Uterus (tissue), 3 donors: ENCODE measurements at regions not wholly inside any gene's neighbourhood (a gene's known extent, or its start where the extent isn't known, plus 50 kb on each side); places are given as distances from the start of the nearest gene placed in this dataset. TPM values are rescaled to one million over a fixed set of nuclear protein-coding genes. Genes with fewer than 3 reads are reported as not detected.

Source experiments
- DNase-seq, 2 donors: peaks; one replicate each; pipeline ENCODE4 v3.0.0-alpha.2; 2019 to 2020
- H3K27ac ChIP-seq, 2 donors: fragments of 200-600 bp; sonication (generic); 1 replicate in 1 of 2; 2 replicates in 1 of 2; pipeline ENCODE4 v1.5.1; 2016 to 2018
- H3K27me3 ChIP-seq, 2 donors: fragments of 200-600 bp; sonication (generic); one replicate each; pipeline ENCODE4 v1.5.1; 2018 to 2019; ENCODE audit warnings: control low read depth in 1 of 2
- H3K36me3 ChIP-seq, 2 donors: fragments of 200-600 bp; sonication (generic); one replicate each; pipeline ENCODE4 v1.5.1; 2019; ENCODE audit warnings: control low read depth in 1 of 2
- H3K4me1 ChIP-seq, 2 donors: fragments of 200-600 bp; sonication (generic); one replicate each; pipeline ENCODE4 v1.5.1; 2018 to 2019; ENCODE audit warnings: control low read depth in 1 of 2
- H3K4me3 ChIP-seq, 2 donors: fragments of 200-600 bp; sonication (generic); 1 replicate in 1 of 2; 2 replicates in 1 of 2; pipeline ENCODE4 v1.5.1; 2018 to 2019; ENCODE audit warnings: mild to moderate bottlenecking in 1 of 2
- H3K9me3 ChIP-seq, 2 donors: fragments of 200-600 bp; sonication (generic); one replicate each; pipeline ENCODE4 v1.5.1; 2019; ENCODE audit warnings: control low read depth in 1 of 2
- POLR2A ChIP-seq, 2 donors: fragments of 450-650 bp; IDR thresholded peaks; one replicate each; pipeline ENCODE4 v1.6.1; 2016; ENCODE audit warnings: antibody characterized with exemption in 2 of 2, mild to moderate bottlenecking in 1 of 2, moderate library complexity in 1 of 2
- intact Hi-C: fragments of 100-400 bp; cut with DNase I; formaldehyde crosslinking; loops from one replicate; pipeline ENCODE4 v1.15.1; 2023; ENCODE audit warnings: low total_unique reads
- small RNA-seq: library from RNA; depleted of rRNA; stranded (forward); fragments of <200 nt; gene quantifications from one replicate; pipeline ENCODE3, GENCODE V24; 2016
- TF ChIP-seq, protein P1 (sequence below), 4 experiments: fragments of 200-600 bp in 2 of 4; fragments of 450-650 bp in 2 of 4; sonication (generic) in 2 of 4; IDR thresholded peaks; one replicate each; pipeline ENCODE4 v1.5.1; 2016 to 2019; ENCODE audit warnings: antibody characterized with exemption in 4 of 4, mild to moderate bottlenecking in 2 of 4, moderate library complexity in 1 of 4
- donor health status: DM: yes; HTN: yes; CAD: no.

DNA sequence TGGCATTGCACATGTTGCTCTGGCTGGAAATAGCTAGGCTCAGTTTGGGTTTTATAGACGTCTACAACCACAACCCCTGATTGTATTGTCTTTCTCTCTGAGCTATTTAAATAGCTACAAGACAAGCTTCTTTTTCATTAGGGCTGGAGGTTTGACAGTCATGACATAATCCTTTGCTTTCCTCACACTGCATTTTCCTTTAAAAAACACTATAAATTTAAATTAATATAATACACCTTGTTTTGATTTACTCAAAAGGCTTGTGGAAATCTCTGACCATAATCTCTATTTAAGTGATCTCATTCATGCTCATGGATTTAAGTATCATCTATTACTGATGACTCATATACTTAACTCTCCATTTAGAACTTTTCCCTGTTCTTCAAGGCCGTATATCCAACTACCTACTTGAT is 50.4 kb upstream of the PTGFR start:
- DNase-seq = no peak
- H3K27me3 ChIP-seq = no peaks in the 10 kb centered on the region
- intact Hi-C loops = no loop called here
- H3K27ac ChIP-seq = no peak overlapping the region
- H3K36me3 ChIP-seq = no peaks in the 10 kb centered on the region
- H3K4me3 ChIP-seq = no peak overlapping the region
- H3K4me1 ChIP-seq = peaks cover 0 to 5% of the 10 kb centered on the region in 2 donors
- no peaks in the 10 kb centered on the region for H3K9me3 ChIP-seq
- TF ChIP-seq, protein P1, sequence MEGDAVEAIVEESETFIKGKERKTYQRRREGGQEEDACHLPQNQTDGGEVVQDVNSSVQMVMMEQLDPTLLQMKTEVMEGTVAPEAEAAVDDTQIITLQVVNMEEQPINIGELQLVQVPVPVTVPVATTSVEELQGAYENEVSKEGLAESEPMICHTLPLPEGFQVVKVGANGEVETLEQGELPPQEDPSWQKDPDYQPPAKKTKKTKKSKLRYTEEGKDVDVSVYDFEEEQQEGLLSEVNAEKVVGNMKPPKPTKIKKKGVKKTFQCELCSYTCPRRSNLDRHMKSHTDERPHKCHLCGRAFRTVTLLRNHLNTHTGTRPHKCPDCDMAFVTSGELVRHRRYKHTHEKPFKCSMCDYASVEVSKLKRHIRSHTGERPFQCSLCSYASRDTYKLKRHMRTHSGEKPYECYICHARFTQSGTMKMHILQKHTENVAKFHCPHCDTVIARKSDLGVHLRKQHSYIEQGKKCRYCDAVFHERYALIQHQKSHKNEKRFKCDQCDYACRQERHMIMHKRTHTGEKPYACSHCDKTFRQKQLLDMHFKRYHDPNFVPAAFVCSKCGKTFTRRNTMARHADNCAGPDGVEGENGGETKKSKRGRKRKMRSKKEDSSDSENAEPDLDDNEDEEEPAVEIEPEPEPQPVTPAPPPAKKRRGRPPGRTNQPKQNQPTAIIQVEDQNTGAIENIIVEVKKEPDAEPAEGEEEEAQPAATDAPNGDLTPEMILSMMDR (IDR thresholded peaks at IDR 0.05) = no peak
- TF ChIP-seq POLR2A (IDR thresholded peaks at IDR 0.05) = no peak

Small RNA genes in the stretch of these regions (small RNA-seq; reads per million reads assigned to genes)
- not detected for gene AC096531.1
- gene RNA5SP23 = not detected
